GM12875 (cell line): ENCODE measurements at regions not wholly inside any gene's neighbourhood (a gene's known extent, or its start where the extent isn't known, plus 50 kb on each side); places are given as distances from the start of the nearest gene placed in this dataset.

Experiments
- H3K4me3 ChIP-seq: one replicate; pipeline ENCODE4 v1.5.1; 2011; ENCODE audit warnings: low read depth, low read length, control low read depth
- CTCF ChIP-seq: IDR thresholded peaks from 2 replicates; pipeline ENCODE4 v1.5.1; 2011; ENCODE audit warnings: low read depth, mild to moderate bottlenecking, control low read depth, inconsistent platforms, low read length, moderate library complexity, borderline replicate concordance; ENCODE audit not compliant: insufficient read depth

- no peak overlapping the region for H3K4me3 ChIP-seq
- TF ChIP-seq CTCF = no peak
Observed at GRCh38 chr17:45706033-45706432, 78.1 kb upstream of the CRHR1 start.

GRCh38 chr17:45708707-45709290 is 75.3 kb upstream of the CRHR1 start:
- no peak overlapping the region for H3K4me3 ChIP-seq
- no peak for TF ChIP-seq CTCF

GRCh38 chr17:45709728-45710288 is 74.3 kb upstream of the CRHR1 start:
- no peak for TF ChIP-seq CTCF
- H3K4me3 ChIP-seq = no peak overlapping the region

GRCh38 chr17:45715787-45716186 is 68.3 kb upstream of the CRHR1 start:
- H3K4me3 ChIP-seq = no peak overlapping the region
- TF ChIP-seq CTCF = no peak

GRCh38 chr17:45718791-45719190 is 65.3 kb upstream of the CRHR1 start:
- no peak overlapping the region for H3K4me3 ChIP-seq
- no peak for TF ChIP-seq CTCF

GRCh38 chr17:45719335-45720071 is 64.6 kb upstream of the CRHR1 start:
- H3K4me3 ChIP-seq = no peak overlapping the region
- TF ChIP-seq CTCF = peak; percentile 18; the same call in 1 of the 2 replicates

- TF ChIP-seq CTCF = no peak
Observed at GRCh38 chr17:45720386-45720785, 63.7 kb upstream of the CRHR1 start.

More at GRCh38 chr17:45720386-45720785, 63.7 kb upstream of the CRHR1 start:
- H3K4me3 ChIP-seq = no peak overlapping the region
